ENCODE measurements at regions not wholly inside any gene's neighbourhood (a gene's known extent, or its start where the extent isn't known, plus 50 kb on each side); places are given as distances from the start of the nearest gene placed in this dataset.

- no peak for TF ChIP-seq POLR2AphosphoS5 (IDR thresholded peaks at IDR 0.05; ENCODE audit: low read depth, low read length)
- TF ChIP-seq POLR2A (IDR thresholded peaks at IDR 0.05; ENCODE audit: low read depth, low read length): no peak
- TF ChIP-seq SPI1 (IDR thresholded peaks at IDR 0.05; ENCODE audit: low read depth, low read length): no peak
- no peak for TF ChIP-seq TAF1 (IDR thresholded peaks at IDR 0.05; ENCODE audit: low read depth, low read length)
- no peak for TF ChIP-seq PAX5 (IDR thresholded peaks at IDR 0.05; ENCODE audit: insufficient read depth, low read length, severe bottlenecking)
Measured at GRCh38 chr10:129373231-129373630, 93.8 kb upstream of the MGMT start.

All from GM12891 (cell line).